22Rv1 (cell line): ENCODE measurements at regions not wholly inside any gene's neighbourhood (a gene's known extent, or its start where the extent isn't known, plus 50 kb on each side); places are given as distances from the start of the nearest gene placed in this dataset.

Experiments used
- H3K27ac ChIP-seq: fragments of 450-650 bp; 2 replicates; pipeline ENCODE4 v1.5.1; 2017
- CTCF ChIP-seq: fragments of 450-650 bp; IDR thresholded peaks from 2 replicates; pipeline ENCODE4 v1.5.1; 2017; ENCODE audit warnings: mild to moderate bottlenecking
- ZFX ChIP-seq: fragments of 450-650 bp; IDR thresholded peaks from 2 replicates; pipeline ENCODE4 v1.6.1; 2017; ENCODE audit warnings: antibody characterized with exemption, borderline replicate concordance

DNA sequence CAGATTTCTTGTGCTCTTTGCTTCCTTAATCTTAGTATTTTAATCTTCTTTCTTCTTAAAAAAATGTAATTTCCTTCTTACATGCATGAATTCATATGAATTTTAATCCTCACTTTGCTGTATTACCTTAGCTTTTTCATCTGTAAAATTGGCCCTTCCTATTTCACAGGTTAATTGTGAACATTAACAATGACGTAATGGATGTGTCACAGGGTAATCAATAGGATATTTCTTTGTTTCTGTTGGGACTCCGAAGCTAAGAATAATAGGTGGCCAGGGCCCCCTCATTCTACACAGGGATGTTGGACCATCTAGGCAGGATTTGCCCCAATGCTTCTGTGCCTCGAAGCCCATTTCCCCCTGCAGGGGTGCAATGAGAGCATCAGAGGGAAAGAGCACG is 187.4 kb upstream of the NFIB start:
- no peak for TF ChIP-seq ZFX
- TF ChIP-seq CTCF: no peak
- no peak overlapping the region for H3K27ac ChIP-seq

GRCh38 chr9:14500705-14501104 is 186.8 kb upstream of the NFIB start:
- H3K27ac ChIP-seq: no peak overlapping the region
- TF ChIP-seq CTCF: no peak

- H3K27ac ChIP-seq: no peak overlapping the region
- TF ChIP-seq ZFX (no peak), CTCF (no peak)
Observed at GRCh38 chr9:14499976-14500375, 186.0 kb upstream of the NFIB start.

GRCh38 chr9:14498824-14499223 is 184.9 kb upstream of the NFIB start:
- no peak overlapping the region for H3K27ac ChIP-seq
- TF ChIP-seq ZFX (no peak), CTCF (no peak)

DNA sequence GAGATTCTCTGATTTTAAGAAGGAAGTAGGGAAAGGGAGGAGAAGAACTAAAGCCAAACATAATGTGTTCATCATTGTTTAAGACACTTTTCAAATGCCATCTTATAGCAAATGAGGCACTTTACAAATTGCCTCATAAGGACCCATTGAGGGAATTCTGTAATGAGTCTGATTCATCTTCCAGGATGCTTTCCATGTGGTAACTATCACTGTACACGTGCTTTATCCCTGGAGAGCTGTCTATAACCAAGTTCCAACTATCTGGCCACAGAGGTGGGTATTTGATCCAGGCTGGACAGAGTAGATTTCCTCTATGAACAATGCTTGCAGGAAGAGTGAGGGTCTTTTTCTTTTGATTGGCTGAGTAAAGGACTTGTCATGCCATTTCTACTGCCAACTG is 183.5 kb upstream of the NFIB start:
- no peak overlapping the region for H3K27ac ChIP-seq
- TF ChIP-seq CTCF: no peak

GRCh38 chr9:14488421-14489190 is 174.7 kb upstream of the NFIB start:
- no peak overlapping the region for H3K27ac ChIP-seq
- TF ChIP-seq ZFX (no peak), CTCF (no peak)

DNA sequence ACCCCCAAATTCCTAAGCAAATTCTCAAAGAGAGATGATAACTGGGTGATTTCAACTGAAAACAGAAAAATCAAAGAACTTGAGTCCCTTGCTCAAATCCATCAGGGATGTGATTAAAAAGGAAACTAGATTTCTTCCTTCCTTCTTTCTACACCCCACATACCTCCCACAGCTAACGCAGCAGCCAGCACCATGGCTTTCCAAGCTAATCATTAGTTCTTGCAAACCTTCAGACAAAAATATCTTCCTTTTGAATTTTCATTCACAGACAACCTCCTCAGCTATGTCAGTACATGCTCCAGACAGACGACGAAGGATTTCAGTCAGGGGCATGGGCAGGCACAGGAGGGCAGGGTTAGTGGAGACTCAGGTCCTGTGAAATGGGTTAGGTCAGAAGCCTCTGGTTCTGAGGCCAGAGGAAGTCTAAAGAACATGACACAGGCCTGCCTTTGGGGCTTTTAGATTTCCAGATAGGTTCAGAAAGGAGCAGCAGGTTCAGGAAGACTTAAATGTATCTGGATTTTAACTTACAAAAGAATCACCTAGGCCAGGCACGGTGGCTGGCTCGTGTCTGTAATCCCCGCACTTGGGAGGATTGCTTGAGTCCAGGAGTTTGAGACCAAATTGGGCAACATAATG is 173.7 kb upstream of the NFIB start:
- H3K27ac ChIP-seq: no peak overlapping the region
- no peak for TF ChIP-seq ZFX
